Midbrain (tissue), 1 donor: ENCODE measurements at regions not wholly inside any gene's neighbourhood (a gene's known extent, or its start where the extent isn't known, plus 50 kb on each side); places are given as distances from the start of the nearest gene placed in this dataset.

Source experiments
- DNase-seq: peaks from one replicate; lab custom pipeline; 2025; lab: John Stamatoyannopoulos, UW

- DNase-seq = peak; percentile 53
These were observed 79.0 kb upstream of the JUN start for GRCh38 chr1:58862728-58863385.

GRCh38 chr1:58864654-58865053 is 80.8 kb upstream of the JUN start:
- no peak for DNase-seq

GRCh38 chr1:58866578-58866977 is 82.7 kb upstream of the JUN start:
- DNase-seq = no peak

- DNase-seq = no peak
These were observed 85.9 kb upstream of the JUN start for GRCh38 chr1:58869638-58870297.

GRCh38 chr1:58870298-58870676 is 86.4 kb upstream of the JUN start:
- DNase-seq = no peak

- DNase-seq = no peak
These were observed 90.5 kb upstream of the JUN start for GRCh38 chr1:58874342-58874741.

GRCh38 chr1:58874757-58875755 is 91.2 kb upstream of the JUN start:
- peak; percentile 84 for DNase-seq

GRCh38 chr1:58879464-58879863 is 95.6 kb upstream of the JUN start:
- no peak for DNase-seq

- DNase-seq = no peak
These were observed 96.7 kb upstream of the JUN start for GRCh38 chr1:58880592-58880991.

- DNase-seq = no peak
These were observed 97.7 kb upstream of the JUN start for GRCh38 chr1:58881471-58881994.

GRCh38 chr1:58882322-58882948 is 98.6 kb upstream of the JUN start:
- no peak for DNase-seq

GRCh38 chr1:58883037-58883887 is 99.4 kb upstream of the JUN start:
- DNase-seq = peak; percentile 28

GRCh38 chr1:58883888-58884482 is 100.1 kb upstream of the JUN start:
- no peak for DNase-seq

GRCh38 chr1:58884706-58885661 is 101.1 kb upstream of the JUN start:
- DNase-seq = peak; percentile 34

- peak; percentile 47 for DNase-seq
These were observed 102.2 kb upstream of the JUN start for GRCh38 chr1:58885998-58886397.

GRCh38 chr1:58886611-58887010 is 102.8 kb upstream of the JUN start:
- DNase-seq = no peak

GRCh38 chr1:58887059-58887458 is 103.2 kb upstream of the JUN start:
- no peak for DNase-seq

- DNase-seq = no peak
These were observed 105.0 kb upstream of the JUN start for GRCh38 chr1:58888833-58889232.

- no peak for DNase-seq
These were observed 106.3 kb upstream of the JUN start for GRCh38 chr1:58890113-58890512.
